A549 (cell line): ENCODE measurements at regions not wholly inside any gene's neighbourhood (a gene's known extent, or its start where the extent isn't known, plus 50 kb on each side); places are given as distances from the start of the nearest gene placed in this dataset.
"Not testable (repeated sequence)": the region's sequence is repeated elsewhere in the genome, so short reads cannot be mapped to it uniquely, and the experiment has no call there.

ENCODE experiments used
- ATAC-seq, 2 experiments: fragments of 200-7000 bp in 1 of 2; fragments of >200 bp in 1 of 2; cut with Nextera tagmentation in 1 of 2; cut with Tn5 transposase in 1 of 2; 3 replicates each; pipeline versions ENCODE4 v1.8.0 to v1.9.1; 2018 to 2020; ENCODE audit warnings: mild to moderate bottlenecking in 1 of 2, moderate library complexity in 1 of 2
- CTCF ChIA-PET: fragments of 300-600 bp; sonication (Branson Sonifier 250); formaldehyde crosslinking; extraction: SDS; loops from one replicate; lab custom pipeline; 2021; ENCODE audit warnings: antibody characterized with exemption, inconsistent platforms; lab: Yijun Ruan, JAX
- POLR2A ChIA-PET: fragments of 350-600 bp; formaldehyde crosslinking; extraction: SDS; loops from one replicate; lab custom pipeline; 2021; ENCODE audit warnings: antibody characterized with exemption, inconsistent platforms; lab: Yijun Ruan, JAX
- DNase-seq, 2 experiments: peaks; one replicate each; pipeline versions ENCODE4 v3.0.0 to v3.0.0-alpha.2; 2011 to 2016; ENCODE audit warnings: low read depth in 1 of 2, low spot score in 1 of 2
- FAIRE-seq: peaks from 2 replicates; lab custom pipeline; 2011; peaks lifted over from hg19 to GRCh38; lab: Jason Lieb, UNC
- H3K27ac ChIP-seq, 2 experiments: fragments of >200 bp; sonication (Bioruptor Twin); formaldehyde crosslinking; 3 replicates each; pipeline ENCODE4 v1.5.1; 2016 to 2017
- H3K4me1 ChIP-seq: fragments of >200 bp; sonication (Bioruptor Twin); formaldehyde crosslinking; 3 replicates; pipeline ENCODE4 v1.6.1; 2016
- H3K4me2 ChIP-seq: fragments of >200 bp; sonication (Bioruptor Twin); formaldehyde crosslinking; 3 replicates; pipeline ENCODE4 v1.6.1; 2016
- H3K4me3 ChIP-seq: fragments of >200 bp; sonication (Bioruptor Twin); formaldehyde crosslinking; 3 replicates; pipeline ENCODE4 v1.5.1; 2016
- H3K9me3 ChIP-seq: fragments of >200 bp; sonication (Bioruptor Twin); formaldehyde crosslinking; 3 replicates; pipeline ENCODE4 v1.6.1; 2016
- WGBS: methylation state at CpG from one replicate; pipeline ENCODE4 v1.1.6; 2017; ENCODE audit errors: missing lambda C conversion rate; 5-methylcytosine and 5-hydroxymethylcytosine counted together

DNA sequence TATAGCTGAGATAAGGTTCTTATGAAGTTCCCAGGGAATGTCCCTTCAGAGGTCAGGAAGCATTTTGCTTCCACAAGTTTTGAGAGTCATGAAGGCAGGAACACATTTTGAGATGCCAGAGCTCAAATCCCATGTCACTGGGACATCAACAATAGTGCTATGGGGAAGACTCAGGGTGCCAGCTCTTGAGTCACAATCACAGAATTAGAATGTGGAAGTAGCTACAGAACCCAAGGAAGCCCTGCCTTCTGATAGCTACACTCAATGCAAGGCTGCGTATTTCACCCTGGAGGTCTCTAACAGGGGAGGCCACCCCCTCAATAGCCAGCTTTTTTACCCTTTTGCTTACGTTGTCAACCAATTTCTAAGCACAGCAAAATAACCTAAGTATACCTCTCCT, 141.3 kb downstream of the FAM72B start:
- DNase-seq, H3K4me2 ChIP-seq, H3K27ac ChIP-seq, ATAC-seq, FAIRE-seq, H3K4me1 ChIP-seq, H3K4me3 ChIP-seq, H3K9me3 ChIP-seq, POLR2A ChIA-PET, CTCF ChIA-PET: not testable (repeated sequence)
- WGBS: 21% methylated on average over 2 of the region's 2 CpGs

DNA sequence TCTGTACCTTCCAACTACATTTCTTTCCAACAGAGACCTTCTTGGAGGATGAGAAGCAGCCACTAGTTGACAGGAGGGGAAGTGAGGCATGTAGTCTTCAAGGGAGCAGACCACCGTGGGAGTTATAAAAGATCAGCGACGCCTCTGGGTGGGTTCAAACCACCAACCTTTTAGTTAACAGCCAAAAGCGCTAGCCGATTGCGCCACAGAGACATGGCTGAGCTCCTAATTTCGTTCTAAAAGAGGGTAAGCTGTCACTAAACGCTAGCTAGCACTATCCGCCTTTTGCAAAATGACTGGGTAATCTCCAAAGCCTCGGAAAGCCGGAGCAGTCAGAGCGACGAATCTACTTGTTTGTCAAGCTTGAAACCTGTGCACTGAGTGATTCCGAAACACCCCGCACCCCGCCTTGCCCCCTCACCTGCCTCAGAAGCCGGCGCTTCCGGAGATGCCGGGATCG, 135.8 kb downstream of the FAM72B start:
- FAIRE-seq, H3K27ac ChIP-seq, POLR2A ChIA-PET, DNase-seq, H3K4me1 ChIP-seq, H3K4me2 ChIP-seq, H3K4me3 ChIP-seq, H3K9me3 ChIP-seq, CTCF ChIA-PET: not testable (repeated sequence)
- peak in 1 of 2 experiments; percentile 85; a peak in 3 of 6 replicates for ATAC-seq
- 48% methylated on average over 4 of the region's 21 CpGs for WGBS

GRCh38 chr1:121048769-121049443, 135.2 kb downstream of the FAM72B start:
- ATAC-seq, CTCF ChIA-PET, H3K4me3 ChIP-seq, H3K27ac ChIP-seq, H3K4me2 ChIP-seq, FAIRE-seq, H3K4me1 ChIP-seq, DNase-seq, POLR2A ChIA-PET, H3K9me3 ChIP-seq: not testable (repeated sequence)
- 73% methylated on average over 5 of the region's 13 CpGs for WGBS

DNA sequence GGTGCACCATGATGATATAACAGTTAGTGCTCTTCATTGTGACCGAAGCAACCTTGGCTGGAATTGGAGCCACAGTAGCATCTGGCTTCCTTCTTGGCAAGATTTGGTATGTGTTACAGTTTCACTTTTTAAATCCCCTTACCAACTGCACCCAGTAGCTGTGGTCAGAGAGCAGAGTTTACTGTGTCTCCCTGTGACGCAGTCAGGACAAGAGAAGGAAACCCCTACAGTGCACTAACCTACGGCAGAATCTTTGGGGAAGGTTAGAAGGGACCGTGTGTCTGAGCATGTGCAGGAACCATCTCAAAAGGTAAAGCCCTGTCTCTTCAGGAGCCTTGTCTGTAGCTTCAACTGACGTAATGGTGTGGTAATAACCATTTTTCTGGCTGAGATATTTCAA, 134.0 kb downstream of the FAM72B start:
- DNase-seq, CTCF ChIA-PET, FAIRE-seq: not testable (repeated sequence)

GRCh38 chr1:121051161-121051790, 132.9 kb downstream of the FAM72B start:
- H3K27ac ChIP-seq, CTCF ChIA-PET, H3K4me2 ChIP-seq, DNase-seq, FAIRE-seq, H3K9me3 ChIP-seq, H3K4me1 ChIP-seq, ATAC-seq, POLR2A ChIA-PET, H3K4me3 ChIP-seq: not testable (repeated sequence)
- 64% methylated on average over 4 of the region's 40 CpGs for WGBS

More for the DNA sequence above, 134.0 kb downstream of the FAM72B start:
- H3K27ac ChIP-seq, H3K4me3 ChIP-seq, H3K4me2 ChIP-seq, POLR2A ChIA-PET, H3K4me1 ChIP-seq, ATAC-seq, H3K9me3 ChIP-seq: not testable (repeated sequence)
- 49% methylated on average over 3 of the region's 5 CpGs for WGBS

DNA sequence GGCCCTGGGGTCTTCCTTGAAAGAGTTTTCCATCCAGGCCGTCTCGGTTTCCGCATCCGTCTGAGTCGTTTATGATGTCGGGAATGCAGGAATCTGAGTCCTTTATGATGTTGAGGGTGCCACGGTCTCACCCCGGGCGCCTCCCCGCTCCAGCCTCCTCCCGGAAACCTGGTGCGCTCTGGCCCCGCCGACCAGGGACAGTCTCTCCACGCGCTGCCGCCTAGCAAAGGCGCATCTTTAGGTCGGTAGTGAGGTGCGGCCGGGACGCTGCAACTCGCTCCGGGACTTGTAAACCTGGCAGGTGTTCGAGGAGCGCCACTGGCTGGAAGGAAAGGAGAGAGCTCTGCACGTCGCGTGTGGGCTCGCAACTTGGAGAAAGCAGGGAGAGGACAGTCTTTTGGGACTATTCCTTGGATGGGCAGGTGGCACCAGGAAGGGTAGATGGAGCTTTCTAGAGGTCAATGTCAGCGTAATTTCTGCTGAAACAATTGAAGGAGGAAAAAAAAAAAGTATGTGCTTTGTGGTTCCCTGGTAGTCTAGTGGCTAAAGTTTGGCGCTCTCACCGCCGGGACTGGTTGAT, 132.0 kb downstream of the FAM72B start:
- FAIRE-seq, POLR2A ChIA-PET, ATAC-seq, H3K4me3 ChIP-seq, CTCF ChIA-PET, H3K27ac ChIP-seq, H3K4me2 ChIP-seq, H3K4me1 ChIP-seq, DNase-seq, H3K9me3 ChIP-seq: not testable (repeated sequence)
- WGBS: 73% methylated on average over 18 of the region's 34 CpGs

DNA sequence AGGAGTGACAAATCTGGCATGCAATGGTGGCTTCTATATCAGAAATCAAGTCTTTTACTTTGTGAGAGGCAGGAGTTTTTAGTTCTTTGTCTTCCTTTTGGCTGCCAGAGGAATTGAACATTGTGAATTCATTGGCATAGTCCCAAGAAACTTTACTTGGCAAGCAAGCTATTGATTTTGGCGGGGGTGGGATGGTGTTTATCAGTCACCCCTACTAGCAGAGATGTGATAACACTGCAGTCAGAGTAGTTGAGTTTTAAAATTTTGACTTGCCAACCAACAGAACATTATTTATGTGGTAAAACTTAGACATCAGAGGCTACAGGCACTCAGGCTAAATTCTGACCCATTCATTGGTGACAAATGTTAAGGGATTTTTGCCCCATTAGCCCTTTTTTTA, 129.2 kb downstream of the FAM72B start:
- H3K4me3 ChIP-seq, H3K27ac ChIP-seq, DNase-seq, FAIRE-seq, H3K4me2 ChIP-seq, H3K9me3 ChIP-seq, POLR2A ChIA-PET, ATAC-seq, CTCF ChIA-PET, H3K4me1 ChIP-seq: not testable (repeated sequence)
- WGBS: 0% methylated on average over 1 of the region's 1 CpG

- FAIRE-seq, CTCF ChIA-PET, H3K27ac ChIP-seq, POLR2A ChIA-PET, H3K4me1 ChIP-seq, ATAC-seq, H3K4me3 ChIP-seq, DNase-seq, H3K9me3 ChIP-seq, H3K4me2 ChIP-seq: not testable (repeated sequence)
- WGBS: 0% methylated on average over 1 of the region's 1 CpG
Measured at GRCh38 chr1:121066925-121067324, 117.2 kb downstream of the FAM72B start.

- H3K27ac ChIP-seq, DNase-seq, H3K4me3 ChIP-seq, H3K4me2 ChIP-seq, H3K9me3 ChIP-seq, POLR2A ChIA-PET, CTCF ChIA-PET, H3K4me1 ChIP-seq, FAIRE-seq, ATAC-seq: not testable (repeated sequence)
- no CpG with 5 or more reads among the region's 1 CpG for WGBS
Measured at GRCh38 chr1:121068738-121069499, 115.2 kb downstream of the FAM72B start.

- ATAC-seq, H3K4me3 ChIP-seq, CTCF ChIA-PET, FAIRE-seq, H3K27ac ChIP-seq, H3K4me2 ChIP-seq, DNase-seq, H3K9me3 ChIP-seq, H3K4me1 ChIP-seq, POLR2A ChIA-PET: not testable (repeated sequence)
- no CpG with 5 or more reads among the region's 1 CpG for WGBS
Measured at GRCh38 chr1:121073852-121074251, 110.3 kb downstream of the FAM72B start.
